GM19395 (cell line): ENCODE measurements at regions not wholly inside any gene's neighbourhood (a gene's known extent, or its start where the extent isn't known, plus 50 kb on each side); places are given as distances from the start of the nearest gene placed in this dataset.

Experiments
- ATAC-seq: cut with Tn5 transposase; IDR thresholded peaks from one replicate; pipeline ENCODE4 v1.9.1; 2021; ENCODE audit warnings: mild to moderate bottlenecking, moderate library complexity; ENCODE audit not compliant: unreplicated experiment

DNA sequence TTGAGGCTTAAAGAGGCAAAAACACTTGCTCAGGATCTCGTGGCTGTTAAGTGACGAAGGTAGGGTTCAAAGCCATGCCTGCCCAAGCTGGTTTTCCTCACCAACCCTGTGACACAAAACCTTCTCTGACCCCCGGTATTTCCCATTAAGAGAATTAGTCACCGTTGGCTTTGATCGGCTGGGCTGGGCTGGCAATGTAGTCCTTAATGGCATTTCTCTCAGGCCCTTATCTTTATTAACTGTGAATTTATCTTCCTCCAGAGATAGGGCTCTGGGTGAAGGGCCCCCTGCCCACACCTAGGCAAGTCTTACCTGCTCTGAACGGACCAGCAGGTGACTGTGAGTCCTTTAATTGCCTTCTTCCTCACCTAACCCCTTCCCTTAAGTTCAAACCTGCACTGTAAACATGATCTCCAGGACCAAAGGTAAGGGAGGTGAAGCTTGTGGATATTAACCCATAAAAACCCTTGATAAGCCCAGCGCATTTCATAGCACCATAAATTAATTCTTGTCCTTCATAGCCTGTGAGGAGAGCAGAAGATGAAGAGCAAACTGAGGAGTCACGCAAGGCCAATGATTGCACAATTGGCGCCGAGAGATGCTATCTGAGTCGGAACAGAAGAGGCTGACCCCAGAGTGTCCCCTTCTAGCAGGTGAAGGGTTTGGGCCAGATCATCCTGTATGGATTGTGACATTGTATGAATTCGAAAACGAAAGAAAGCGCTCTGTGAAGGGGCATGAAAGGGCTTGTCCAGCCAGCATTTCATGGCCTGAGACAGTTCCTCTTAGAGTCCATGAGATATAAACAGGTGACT lies 790.8 kb upstream of the TBX3 start:
- ATAC-seq = no peak

DNA sequence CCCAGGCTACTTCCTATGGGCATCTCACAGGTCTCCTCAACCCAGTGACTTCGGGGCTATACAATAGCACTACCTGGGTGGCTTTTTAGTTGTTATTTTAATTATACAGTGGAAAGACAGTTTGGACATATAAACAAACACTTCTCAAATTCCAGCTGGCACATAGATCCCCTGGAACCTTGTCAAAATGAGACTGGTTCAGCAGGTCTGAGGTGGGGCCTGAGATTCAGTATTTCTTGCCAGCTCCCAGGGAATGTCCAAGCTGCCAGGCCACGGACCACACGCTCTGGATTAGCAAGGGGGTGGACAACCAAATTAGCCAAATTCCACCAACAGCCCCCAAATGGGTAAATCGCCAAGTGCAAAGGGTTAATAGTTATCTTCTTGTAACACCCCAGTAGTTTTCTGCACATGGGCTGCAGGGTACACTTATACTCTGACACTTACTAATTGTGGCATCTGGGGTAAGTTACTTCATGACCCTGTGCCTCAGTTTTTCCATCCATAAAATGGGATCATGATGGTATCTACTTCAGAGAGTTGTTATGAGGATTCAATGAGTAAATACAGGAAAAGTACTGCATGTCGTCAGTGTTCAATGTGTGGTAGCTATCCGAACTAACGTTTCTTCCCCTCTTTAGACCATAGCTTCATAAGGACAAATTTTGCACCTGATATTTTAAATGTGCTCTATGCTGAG lies 789.4 kb upstream of the TBX3 start:
- ATAC-seq = no peak

DNA sequence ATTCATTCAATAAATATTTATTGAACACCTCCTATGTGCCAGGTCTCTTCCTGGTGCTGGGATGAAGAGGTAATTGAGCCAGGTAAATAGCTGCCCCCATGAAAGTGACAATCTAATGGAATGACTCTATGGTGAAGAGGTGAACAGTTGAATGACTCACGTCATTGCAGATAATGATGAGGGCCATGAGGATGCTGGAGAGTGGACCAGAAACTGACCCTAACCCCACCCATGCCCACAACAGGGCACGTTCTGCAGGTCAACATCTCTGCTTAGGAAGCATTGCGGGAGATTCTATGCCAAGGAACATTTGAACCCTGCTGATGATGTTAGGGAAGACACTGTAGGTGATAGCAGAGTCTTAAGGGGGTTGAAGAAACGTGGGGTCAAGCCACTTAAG lies 788.9 kb upstream of the TBX3 start:
- no peak for ATAC-seq

DNA sequence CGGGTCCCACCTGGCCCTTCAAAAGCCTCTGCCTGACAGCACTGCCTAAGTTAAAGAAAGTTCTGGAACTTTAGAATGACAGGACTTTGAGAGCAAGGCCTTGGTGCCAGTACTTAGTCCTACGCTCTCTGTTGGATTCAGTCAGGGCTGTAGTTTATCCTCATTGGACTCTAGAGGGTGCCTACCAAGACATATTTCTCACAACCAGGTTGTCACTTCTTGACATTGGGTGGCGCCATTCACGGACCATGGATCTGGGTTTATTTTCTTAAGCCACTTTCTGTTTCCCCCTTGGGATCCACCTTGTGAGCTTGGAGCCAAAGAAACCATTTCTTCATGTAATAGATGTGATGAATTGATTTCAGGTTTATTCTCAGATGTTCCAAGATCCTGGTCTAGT lies 787.0 kb upstream of the TBX3 start:
- no peak for ATAC-seq

DNA sequence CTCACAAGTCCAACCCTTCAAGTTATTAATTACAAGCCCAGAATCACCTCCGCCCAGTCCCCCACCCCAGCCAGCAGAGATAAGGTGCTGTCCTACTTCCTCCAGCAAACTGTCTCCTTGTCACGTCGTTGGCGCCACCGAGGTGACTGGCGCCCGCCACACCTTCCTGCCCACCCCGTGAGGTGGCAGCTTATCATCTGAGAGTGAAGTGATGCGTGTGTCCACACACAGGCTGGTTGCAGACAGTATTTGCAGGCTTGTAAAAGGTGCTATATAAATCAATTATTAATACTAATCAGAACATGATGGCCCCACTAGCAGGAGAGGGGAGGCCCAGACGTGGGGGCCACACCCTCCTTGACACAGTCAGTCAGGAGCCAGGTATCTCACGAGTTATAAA lies 786.6 kb upstream of the TBX3 start:
- ATAC-seq = no peak

DNA sequence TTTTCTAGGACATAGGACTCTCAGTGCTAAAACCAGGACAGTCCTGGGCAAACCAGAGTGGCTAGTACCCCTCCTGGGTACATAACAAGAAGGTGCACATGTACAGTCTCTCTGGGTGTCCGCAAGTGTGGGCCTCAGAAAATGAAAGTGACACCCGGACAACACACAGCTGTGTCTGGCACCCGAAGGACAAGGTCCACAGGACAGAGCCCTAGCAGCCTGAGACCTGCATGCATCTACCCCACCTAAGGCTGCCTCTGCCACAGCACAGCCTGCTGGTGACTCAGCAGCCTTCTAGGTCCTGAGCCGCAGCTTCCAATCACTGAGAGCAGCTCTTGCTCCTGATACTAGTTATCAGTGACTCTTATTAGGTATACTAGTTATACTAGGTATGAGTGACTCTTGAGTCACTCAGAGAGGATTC lies 784.1 kb upstream of the TBX3 start:
- no peak for ATAC-seq

DNA sequence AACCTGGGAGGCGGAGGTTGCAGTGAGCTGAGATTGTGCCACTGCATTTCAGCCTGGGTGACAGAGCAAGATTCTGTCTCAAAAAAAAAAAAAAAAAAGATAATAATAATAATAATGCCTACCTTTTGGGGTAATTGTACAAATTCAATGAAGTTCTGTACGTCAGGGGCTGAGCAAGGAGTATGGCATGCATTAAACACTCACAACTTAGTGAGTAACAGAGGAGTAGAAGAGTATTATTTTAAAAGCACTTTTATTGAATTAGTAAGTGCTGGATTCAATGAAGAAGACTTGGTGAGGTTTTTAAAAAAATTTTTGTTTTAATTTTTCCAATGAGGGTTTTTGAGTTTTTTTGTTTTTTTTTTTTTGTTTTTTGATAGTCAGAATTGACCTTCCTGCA lies 783.6 kb upstream of the TBX3 start:
- no peak for ATAC-seq

DNA sequence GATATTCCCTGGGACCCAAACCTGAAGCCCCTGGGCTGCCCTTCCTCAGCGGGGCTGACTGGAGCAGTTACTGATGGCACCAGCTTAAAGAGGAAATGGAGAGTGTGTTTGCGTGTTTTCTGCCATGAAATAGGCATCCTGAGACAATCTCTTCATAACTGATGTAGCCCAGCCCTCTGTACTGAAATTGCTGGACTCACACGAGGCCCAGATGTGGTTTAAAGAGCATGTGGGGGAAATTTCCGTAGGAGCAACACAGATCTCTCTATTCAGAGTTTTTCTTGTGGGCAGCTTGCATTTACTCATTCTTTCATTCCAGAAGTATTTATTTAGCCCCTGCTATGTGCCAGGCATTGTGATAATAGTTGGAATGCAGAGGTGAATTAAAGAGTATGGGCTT lies 782.1 kb upstream of the TBX3 start:
- ATAC-seq = no peak

DNA sequence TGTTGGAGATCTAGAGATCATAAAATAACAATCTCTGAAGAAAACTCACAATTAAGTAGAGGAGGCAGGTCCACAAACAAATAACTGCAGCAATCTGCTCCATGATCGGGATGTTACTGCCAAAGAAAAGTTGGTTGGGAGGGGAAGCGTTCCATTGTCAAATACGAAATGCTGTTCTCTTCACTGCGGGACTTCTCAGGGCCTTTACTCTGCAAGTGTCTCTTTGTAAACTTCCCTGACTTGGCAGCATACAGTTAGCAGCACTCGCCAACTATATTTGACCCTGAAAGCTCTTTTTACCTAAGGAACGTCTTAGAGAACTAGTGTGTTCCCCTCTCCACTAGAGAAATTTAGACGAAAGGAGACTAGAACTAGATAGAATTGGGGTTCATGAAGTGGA lies 780.7 kb upstream of the TBX3 start:
- no peak for ATAC-seq

DNA sequence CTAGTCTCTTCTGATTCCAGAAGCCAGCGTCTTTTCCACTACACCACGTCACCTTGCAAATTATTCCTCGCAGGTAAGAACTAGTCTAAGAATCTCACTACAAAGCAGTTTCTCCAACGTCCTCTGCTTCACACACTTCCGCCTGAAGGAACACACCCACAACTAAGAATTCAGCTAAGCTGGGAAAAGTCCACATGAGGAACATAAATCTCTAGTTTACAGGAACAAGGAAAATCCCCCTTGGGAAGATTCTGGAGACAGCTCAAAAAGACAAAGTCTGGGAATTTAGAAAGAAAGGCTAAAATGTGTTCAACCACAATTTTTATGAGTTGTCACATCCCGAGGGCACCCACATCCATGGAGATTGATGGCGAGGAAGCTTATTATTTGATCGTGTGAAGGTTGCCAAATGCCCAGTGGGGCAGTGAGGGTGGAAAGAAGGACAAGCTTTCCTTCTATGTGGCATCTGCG lies 780.2 kb upstream of the TBX3 start:
- ATAC-seq = no peak

DNA sequence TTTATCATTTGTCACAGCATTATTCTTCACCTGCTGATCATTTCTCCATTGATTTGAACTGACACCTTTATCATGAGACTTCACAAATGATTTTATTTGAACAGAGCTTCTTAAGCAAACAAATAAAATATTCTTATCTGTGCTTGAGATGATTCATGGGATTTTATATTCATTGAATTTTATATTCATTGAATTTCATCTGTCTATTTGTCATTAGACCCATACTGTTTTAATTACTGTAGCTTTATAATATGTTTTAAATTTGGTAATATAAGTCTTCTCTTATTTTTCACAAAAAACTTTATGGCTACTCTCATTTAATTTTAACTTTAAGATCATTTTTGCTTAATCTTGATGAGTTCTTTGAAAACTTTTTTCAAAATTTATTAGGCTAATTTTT lies 777.4 kb upstream of the TBX3 start:
- ATAC-seq = no peak

DNA sequence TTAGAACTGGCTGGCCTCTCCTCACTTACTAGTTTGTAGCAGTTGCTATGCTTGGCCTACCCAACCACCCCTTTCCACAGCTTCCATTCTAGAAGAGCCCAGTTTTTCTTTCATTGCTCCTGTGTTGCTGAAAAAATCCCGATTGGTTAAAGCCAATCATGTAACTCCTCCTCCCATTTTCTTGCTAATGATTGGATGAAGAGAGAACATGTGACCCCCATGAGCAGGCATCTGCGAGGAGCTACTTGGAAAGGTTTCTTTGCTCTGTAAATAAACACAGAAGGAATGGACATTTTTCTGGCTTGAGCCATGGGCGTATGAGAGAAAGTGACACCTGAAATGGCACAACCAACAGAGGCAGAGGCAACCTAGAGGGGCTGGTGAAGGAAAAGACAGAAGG lies 773.8 kb upstream of the TBX3 start:
- ATAC-seq = no peak

DNA sequence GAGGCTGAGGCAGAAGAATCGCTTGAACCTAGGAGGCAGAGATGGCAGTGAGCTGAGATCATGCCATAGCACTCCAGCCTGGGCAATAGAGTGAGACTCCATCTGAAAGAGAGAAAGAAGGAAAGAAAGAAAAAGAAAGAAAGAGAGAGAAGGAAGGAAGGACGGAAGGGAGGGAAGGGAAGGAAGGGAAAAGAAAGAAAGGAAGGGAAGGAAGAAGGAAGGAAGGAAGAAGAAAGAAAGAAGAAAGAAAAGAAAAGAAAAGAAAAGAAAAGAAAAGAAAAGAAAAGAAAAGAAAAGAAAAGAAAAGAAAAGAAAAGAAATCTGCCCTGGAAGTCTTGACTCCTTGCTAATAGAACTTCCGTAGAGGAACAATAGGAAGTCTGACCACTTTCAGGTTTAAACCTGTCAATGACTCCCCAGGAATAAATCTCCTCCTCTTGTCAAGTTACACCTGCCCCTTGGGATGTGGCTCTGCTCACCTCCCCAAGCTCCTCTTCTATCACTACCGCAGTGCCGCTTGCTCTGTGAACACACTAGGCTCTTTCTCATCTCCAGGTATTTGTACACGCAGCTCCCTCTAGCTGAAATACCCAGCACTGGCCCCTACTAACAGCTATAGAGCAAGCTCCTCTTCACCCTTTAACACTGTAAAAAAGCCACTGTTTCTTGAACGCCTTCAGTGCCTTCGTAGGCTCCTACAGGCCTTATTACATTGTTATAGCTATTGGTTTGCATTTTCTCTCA lies 773.1 kb upstream of the TBX3 start:
- no peak for ATAC-seq

DNA sequence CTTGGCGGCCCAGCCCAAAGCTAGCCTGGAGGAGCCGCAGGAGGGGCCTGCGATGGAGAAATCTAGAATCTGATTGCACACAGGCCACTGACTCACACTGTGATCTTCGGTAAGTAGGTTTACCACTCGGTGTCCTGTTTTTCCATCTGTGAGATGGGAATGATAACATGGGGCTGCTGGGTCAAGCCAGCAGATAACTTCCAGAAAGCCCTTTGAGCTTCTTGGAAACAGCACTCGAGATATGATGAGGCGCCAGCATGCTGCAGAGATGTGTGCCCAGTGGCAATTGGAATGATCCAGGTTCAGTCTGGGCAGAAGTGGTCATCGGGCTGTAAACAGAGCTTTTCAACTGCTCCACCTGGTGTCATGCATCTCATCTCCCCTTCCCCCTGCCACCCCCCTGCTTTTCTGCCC lies 771.3 kb upstream of the TBX3 start:
- no peak for ATAC-seq

DNA sequence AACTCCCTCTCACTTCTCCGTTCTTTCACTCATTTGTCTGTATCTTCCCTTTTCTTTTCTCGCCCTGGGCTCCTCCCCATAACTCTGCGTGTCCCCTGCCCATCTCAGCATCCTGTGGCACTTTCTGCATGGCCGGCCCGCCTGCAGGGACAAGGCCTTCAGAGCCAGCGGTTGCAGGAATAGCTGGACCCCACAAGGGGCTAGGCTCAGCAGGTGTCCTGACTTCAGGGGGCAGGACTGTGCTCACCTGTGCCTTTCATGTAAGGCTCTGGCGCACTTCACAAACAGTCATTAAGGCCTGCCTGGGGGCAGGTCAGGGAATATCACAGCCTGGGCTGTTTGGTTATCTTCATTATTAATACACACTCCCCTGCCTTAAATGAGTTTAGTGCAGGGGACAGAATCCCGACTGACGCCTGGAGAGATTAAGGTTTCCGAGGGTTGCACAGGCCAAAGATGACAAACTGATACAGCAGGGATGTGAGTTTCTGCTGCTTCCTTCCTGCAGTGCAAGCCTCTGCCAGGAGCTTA lies 768.8 kb upstream of the TBX3 start:
- ATAC-seq = no peak

DNA sequence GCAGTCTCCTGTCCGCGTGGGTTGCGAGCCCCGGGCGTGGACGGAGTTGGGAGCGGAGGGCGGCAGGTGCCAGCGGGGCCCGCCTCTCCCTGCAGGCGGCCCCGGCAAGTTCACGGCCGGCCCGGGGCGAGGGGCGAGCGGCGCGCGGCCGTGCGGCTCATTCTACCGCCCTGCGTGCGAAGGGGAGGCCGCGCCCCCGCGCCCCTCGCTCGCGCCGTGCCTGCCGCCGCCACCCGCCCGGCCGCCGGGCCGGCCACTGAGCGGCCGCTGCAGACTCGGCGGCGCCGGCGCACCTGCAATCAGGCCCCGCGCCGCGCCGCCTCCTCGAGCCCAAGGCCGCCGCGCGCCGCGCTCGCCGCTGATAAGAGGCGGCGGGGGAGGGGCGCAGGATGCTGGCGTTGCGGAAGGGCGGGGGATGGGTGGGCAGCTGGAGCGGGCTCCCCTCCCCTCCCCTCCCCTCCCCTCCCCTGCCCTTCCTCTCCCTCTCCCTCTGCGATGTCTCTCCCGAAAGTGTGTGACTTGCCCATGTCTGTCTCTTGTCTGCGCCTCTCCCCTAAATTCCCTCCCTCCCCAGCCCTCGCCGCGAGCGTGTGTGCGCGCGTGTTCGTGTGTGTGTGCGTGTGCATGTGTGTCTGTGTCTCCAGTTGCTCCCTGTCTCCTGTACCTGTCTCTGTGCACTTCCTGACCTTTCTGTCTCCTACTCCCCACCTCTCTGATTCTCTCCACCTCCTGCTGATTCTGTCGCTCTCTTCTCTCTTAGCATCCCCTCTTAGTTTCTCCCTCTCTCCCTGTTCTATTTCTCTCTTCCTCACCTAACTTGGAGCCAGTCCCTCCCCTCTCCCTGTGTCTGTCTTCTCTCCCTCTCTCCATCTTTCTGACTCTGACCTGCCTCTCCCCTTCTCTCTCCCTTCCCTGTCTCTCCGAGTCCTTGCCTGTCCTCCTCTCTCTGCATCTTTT lies 768.1 kb upstream of the TBX3 start:
- peak; percentile 73 for ATAC-seq

DNA sequence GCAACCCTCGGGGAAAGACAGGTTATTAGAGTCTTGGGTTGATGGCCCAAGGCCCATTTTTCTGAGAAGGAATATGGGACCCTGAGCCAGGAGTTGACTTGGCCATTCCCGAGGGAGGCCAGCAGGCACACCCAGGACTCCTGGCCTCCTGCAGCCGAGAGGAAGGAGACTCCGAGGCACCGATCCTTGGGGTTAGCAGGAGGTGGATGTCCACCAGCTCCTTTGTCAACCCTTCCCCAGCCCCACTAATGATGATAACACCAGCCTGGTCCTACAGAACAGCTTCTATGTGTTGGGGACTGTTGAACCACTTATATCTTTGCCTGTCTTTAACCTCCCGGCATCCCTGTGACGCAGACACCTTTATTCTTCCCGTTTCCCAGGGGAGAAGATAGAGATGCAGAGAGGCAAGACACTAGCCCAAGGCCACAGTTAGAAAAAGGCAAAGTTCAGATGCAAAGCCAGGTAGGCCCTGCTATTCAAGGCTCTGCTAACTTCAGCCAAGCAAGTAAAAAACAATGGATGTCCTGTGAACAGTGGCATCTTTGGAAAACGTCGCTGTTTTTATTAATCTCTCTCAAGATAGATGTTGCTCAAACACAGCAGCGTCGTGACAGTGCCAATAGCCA lies 767.3 kb upstream of the TBX3 start:
- no peak for ATAC-seq

DNA sequence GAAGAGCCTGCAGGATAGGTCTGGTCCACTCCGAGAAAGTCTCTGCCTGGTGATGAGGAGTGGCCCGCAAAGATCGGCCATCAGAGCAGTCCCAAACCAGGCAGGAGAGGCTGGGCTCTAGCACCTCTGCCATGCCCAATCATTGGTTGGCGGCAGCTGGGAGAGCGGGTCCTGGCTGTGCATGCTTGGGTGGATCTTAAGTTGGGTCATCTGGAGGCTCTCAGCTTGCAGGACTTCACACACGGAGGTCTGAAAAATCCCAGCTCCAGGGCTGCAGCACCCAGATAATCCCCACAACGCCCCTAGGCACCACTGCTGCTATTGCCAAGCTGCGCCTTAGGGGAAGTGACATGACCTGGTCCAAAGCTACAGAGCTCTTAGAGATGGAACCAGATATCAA lies 766.7 kb upstream of the TBX3 start:
- ATAC-seq = no peak

DNA sequence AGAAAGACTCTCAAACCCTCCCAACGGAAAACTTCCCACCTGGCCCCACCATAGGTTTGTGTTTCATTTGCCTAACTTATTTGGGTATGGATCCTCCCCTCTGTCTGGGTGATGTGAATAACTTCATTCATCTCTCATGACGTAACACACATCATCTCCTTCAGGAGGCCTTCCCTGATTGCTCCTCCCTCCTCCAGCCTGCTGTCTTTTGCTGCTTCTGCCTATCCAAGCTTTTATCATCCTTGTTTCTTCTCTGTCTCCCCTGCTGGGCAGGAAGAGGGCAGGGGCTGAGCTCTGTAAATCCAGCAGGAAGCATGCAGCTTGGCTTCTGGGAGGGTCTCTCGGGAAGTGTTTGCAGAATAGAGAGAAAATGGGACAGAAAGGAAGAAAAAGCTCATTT lies 766.0 kb upstream of the TBX3 start:
- no peak for ATAC-seq

DNA sequence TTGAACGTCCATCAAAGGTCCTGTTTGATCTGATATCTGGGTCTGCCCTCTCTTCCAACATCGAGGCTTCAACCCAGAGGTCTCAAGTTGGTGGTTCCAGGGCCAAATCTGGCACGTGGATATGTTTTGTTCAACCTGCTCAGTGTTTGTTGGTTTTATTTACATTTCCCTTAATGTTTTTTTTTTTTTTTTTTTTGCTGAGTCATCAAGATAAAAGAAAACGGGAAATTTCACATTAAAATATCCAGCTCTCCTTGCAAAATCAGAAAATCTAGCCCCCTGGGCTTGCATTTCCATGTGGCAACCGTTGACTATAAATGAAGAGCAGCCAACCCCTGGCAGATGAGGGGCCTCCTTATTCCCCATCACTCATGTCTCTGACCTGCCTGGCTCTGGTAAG lies 765.6 kb upstream of the TBX3 start:
- no peak for ATAC-seq
